Fibroblast of skin of right biceps (primary cell): ENCODE measurements at regions not wholly inside any gene's neighbourhood (a gene's known extent, or its start where the extent isn't known, plus 50 kb on each side); places are given as distances from the start of the nearest gene placed in this dataset.

ENCODE experiments used
- DNase-seq: peaks from one replicate; pipeline ENCODE4 v3.0.0-alpha.2; 2013

- no peak for DNase-seq
These were observed 398.7 kb downstream of the PLPP3 start for GRCh38 chr1:56180520-56181190.

GRCh38 chr1:56179543-56179942, 399.8 kb downstream of the PLPP3 start:
- DNase-seq = no peak

- DNase-seq = no peak
These were observed 404.2 kb downstream of the PLPP3 start for GRCh38 chr1:56175211-56175610.

GRCh38 chr1:56174176-56174885, 405.0 kb downstream of the PLPP3 start:
- DNase-seq = no peak

GRCh38 chr1:56173736-56174135, 405.6 kb downstream of the PLPP3 start:
- no peak for DNase-seq

- DNase-seq = no peak
These were observed 407.7 kb downstream of the PLPP3 start for GRCh38 chr1:56171670-56172069.

GRCh38 chr1:56170784-56171320, 408.5 kb downstream of the PLPP3 start:
- DNase-seq = no peak

- peak; percentile 61 for DNase-seq
These were observed 409.5 kb downstream of the PLPP3 start for GRCh38 chr1:56169856-56170255.

GRCh38 chr1:56168176-56168575, 411.2 kb downstream of the PLPP3 start:
- no peak for DNase-seq

- no peak for DNase-seq
These were observed 411.8 kb downstream of the PLPP3 start for GRCh38 chr1:56167596-56167995.

GRCh38 chr1:56160773-56161315, 418.5 kb downstream of the PLPP3 start:
- DNase-seq = no peak

GRCh38 chr1:56156971-56157876, 422.1 kb downstream of the PLPP3 start:
- no peak for DNase-seq

- no peak for DNase-seq
These were observed 426.1 kb downstream of the PLPP3 start for GRCh38 chr1:56153276-56153675.

GRCh38 chr1:56152635-56153034, 426.7 kb downstream of the PLPP3 start:
- DNase-seq = no peak

- DNase-seq = no peak
These were observed 428.0 kb downstream of the PLPP3 start for GRCh38 chr1:56151402-56151801.

- no peak for DNase-seq
These were observed 428.7 kb downstream of the PLPP3 start for GRCh38 chr1:56150441-56151215.

- DNase-seq = peak; percentile 64
These were observed 429.6 kb downstream of the PLPP3 start for GRCh38 chr1:56149761-56150160.

- no peak for DNase-seq
These were observed 430.8 kb downstream of the PLPP3 start for GRCh38 chr1:56148326-56149193.

GRCh38 chr1:56147459-56147858, 431.9 kb downstream of the PLPP3 start:
- DNase-seq = no peak

GRCh38 chr1:56147034-56147433, 432.3 kb downstream of the PLPP3 start:
- no peak for DNase-seq

- DNase-seq = peak; percentile 56
These were observed 432.9 kb downstream of the PLPP3 start for GRCh38 chr1:56146449-56146848.
